AG04449 (cell line): ENCODE measurements at regions not wholly inside any gene's neighbourhood (a gene's known extent, or its start where the extent isn't known, plus 50 kb on each side); places are given as distances from the start of the nearest gene placed in this dataset.

Experiments used
- CTCF ChIA-PET: fragments of 350-600 bp; formaldehyde crosslinking; extraction: SDS; loops from one replicate; lab custom pipeline; 2021; ENCODE audit warnings: antibody characterized with exemption; lab: Yijun Ruan, JAX
- POLR2A ChIA-PET: fragments of 400-600, 350-600 bp; formaldehyde crosslinking; extraction: SDS; loops from one replicate; lab custom pipeline; 2020; ENCODE audit warnings: antibody characterized with exemption, inconsistent platforms; lab: Yijun Ruan, JAX
- DNase-seq: peaks from one replicate; pipeline ENCODE4 v3.0.0-alpha.2; 2010; ENCODE audit warnings: low read depth, low spot score
- H3K4me3 ChIP-seq: 2 replicates; pipeline ENCODE4 v1.5.1; 2011; ENCODE audit warnings: low read depth, mild to moderate bottlenecking, control low read depth, low read length
- CTCF ChIP-seq: IDR thresholded peaks from one replicate; pipeline ENCODE4 v1.5.1; 2011; ENCODE audit warnings: mild to moderate bottlenecking, moderate library complexity, low read length, control low read depth, inconsistent platforms; ENCODE audit not compliant: insufficient read depth; ENCODE audit errors: missing control alignments

DNA sequence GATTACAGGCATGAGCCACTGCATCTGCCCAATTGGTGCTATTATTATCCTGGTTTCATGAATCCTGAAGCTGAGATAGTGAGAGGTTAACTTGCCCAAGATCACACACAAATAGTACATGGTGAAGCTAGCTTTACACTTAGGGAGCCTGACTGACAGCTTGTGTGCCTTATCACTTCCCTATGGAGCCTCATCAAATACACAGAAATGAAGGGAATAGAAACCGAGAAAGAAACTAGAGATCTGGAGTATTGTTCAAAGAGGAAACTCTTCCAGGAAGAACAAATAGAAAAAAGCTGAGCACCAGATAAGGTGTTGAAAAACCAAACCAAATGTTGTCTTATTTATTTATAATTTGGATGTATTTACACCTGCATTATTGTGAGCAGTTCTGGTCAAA lies 155.0 kb upstream of the CITED2 start:
- ChIA-PET POLR2A (no interaction called here), CTCF (interaction anchor here (1.0 to 1.2 kb wide), 2 partner anchors 10 to 11 kb away, joined by 3 read pairs; no protein-coding TSS in a partner anchor)
- DNase-seq = no peak
- H3K4me3 ChIP-seq = no peak overlapping the region
- no peak for TF ChIP-seq CTCF

DNA sequence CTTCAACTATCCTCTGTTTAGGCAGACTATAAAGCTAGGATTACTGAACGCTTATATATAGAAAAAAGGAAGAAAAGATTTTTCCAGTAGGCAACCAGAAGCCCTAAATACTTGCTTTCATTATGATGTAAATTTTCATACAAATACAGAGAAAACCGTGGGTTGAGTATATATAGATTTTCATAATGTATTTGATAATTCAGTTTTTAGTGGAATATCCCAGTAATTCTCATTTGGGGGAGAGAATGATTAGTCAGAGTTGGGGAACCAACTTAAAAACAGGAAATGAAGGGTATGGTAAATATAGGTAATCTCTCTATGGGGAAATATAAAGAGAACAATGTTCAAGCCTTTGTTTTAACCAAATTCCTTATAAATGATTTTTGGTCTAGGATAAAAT lies 154.0 kb upstream of the CITED2 start:
- CTCF ChIA-PET = interaction anchor here (0.6 to 1.2 kb wide), 5 partner anchors 9 to 12 kb away, joined by 3 to 4 read pairs (median 3); no protein-coding TSS in a partner anchor
- H3K4me3 ChIP-seq = no peak overlapping the region
- POLR2A ChIA-PET = no interaction called here
- no peak for DNase-seq
- TF ChIP-seq CTCF = no peak

DNA sequence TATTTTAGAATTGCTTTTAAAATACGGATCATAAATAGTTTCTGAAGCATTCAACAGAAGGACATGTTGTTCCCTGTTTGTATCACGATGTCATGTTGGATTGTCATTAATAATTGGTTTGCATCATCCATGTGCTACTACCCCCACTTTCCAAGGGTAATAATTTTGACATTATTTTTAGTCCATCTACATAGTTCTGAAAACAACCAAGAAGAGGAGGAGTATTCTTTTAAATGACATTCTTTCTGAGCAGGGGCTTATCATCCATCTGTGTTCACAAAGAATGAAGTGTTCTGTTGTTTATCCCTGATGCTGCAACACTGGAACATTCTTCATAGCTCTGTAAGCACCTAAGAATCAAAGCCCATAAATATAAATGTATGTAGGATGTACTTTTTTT lies 151.0 kb upstream of the CITED2 start:
- CTCF ChIA-PET = no interaction called here
- no peak for DNase-seq
- POLR2A ChIA-PET = no interaction called here
- no peak overlapping the region for H3K4me3 ChIP-seq
- TF ChIP-seq CTCF = no peak

DNA sequence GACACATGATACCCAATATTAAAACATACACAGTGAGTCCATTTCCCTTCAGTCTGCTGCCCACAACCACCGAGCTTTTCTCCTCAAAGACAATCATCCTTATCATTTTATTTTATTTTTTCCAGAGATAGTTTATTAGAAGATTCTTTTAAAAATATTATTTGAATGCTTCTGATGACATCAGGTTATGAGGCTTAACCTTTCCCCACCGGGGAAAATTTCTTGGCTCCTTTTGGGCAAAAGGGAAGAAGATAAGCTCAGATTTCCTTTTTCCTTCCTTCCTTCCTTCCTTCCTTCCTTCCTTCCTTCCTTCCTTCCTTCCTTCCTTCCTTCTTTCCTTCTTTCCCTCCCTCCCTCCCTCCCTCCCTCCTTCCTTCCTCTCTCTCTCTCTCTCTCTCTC lies 149.5 kb upstream of the CITED2 start:
- DNase-seq = no peak
- TF ChIP-seq CTCF = no peak
- POLR2A ChIA-PET = no interaction called here
- no peak overlapping the region for H3K4me3 ChIP-seq
- CTCF ChIA-PET = no interaction called here

DNA sequence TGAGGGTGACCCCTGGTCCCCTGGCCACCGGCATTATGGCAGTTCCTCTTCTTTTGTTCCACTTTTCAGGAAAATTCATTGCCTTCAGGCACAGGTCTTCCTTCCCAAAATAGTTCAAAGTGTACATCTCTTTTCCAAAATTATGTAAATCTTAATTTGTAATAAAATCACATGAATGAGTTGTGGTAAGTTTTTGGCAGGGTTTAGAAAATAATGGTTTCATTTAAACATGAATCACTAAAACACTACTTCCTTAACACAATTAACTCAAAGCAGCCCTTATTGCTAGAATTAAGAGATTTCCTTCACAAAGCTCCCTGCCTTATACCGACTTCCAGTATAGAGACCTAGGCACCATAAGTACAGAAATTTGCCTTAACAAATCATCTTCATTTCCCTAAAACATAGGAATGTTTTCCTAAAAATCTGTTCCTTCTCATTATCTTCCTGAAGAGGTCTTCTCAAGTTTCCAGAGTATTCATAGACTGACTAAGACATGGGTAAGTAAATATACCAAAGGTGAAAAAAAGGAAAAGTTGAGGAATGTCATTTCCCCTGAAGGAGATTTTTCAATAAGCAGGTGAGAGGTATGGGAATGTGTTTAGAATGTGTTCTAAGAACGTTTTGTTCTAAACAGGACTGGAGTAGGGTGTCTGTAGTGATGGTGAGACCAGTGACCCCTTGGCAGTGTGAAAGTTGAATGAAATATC lies 148.2 kb upstream of the CITED2 start:
- CTCF ChIA-PET = no interaction called here
- no peak for DNase-seq
- TF ChIP-seq CTCF = no peak
- POLR2A ChIA-PET = no interaction called here
- no peak overlapping the region for H3K4me3 ChIP-seq

- ChIA-PET POLR2A (no interaction called here), CTCF (no interaction called here)
- no peak overlapping the region for H3K4me3 ChIP-seq
- no peak for TF ChIP-seq CTCF
- no peak for DNase-seq
Measured at GRCh38 chr6:139521338-139521737, 146.9 kb upstream of the CITED2 start.
